ENCODE measurements at regions not wholly inside any gene's neighbourhood (a gene's known extent, or its start where the extent isn't known, plus 50 kb on each side); places are given as distances from the start of the nearest gene placed in this dataset.
A peak's percentile ranks its signal among the peaks of the same experiment; 100 is the strongest.

DNA sequence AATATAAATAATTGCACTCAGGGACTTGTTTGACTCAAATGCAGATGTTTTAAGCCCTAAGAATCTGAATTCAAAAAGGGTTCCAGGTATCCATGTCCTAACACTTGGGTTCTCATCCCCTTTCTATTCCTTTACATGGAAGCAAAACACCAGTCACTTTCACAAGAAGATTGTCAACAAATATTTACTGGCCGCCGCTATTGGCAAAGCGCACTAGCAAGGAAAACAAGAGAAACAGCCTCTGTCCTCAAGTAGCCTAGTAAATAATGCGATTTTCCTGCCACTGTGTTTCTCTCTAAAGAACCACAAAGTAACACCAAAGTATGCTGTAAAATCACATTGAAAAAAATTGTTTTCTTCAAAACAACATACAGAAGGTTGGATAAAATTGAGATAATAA is 66.7 kb upstream of the EZH2 start:
- no peak for DNase-seq (ENCODE audit: low read depth in 2 of 2)

- DNase-seq (ENCODE audit: low read depth in 2 of 2), result no peak
Measured at GRCh38 chr7:148944935-148945934, 61.1 kb upstream of the EZH2 start.

DNA sequence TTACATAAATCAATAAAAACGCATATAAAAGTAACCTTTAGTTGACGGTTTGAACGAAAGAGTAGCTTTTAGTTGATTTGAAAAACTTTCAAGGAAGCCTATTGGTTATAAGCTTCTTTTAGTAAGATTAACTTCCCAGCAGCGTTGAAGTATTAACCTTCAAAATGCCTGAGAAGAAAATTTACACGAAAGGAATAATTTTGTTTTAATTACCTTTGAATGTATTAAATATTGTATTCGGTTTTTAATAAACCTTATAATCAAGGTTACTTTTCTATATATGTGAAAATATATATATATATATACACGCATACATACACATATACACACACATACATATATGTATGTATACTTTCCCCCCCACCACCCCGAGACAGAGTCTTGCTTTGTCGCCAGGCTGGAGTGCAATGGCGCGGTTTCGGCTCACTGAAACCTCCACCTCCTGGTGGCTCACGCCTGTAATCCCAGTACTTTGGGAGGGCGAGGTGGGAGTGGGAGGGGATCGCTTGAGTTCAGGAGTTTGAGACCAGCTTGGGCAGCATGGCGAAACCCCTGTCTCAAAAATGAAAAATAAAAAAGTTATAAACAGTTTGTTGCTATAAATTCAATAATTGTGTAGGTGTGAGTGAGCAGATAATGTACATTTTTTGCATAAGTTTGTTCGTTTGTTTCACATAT is 57.6 kb upstream of the EZH2 start:
- peak; percentile 61 to 80 for DNase-seq (ENCODE audit: low read depth in 2 of 2)

DNA sequence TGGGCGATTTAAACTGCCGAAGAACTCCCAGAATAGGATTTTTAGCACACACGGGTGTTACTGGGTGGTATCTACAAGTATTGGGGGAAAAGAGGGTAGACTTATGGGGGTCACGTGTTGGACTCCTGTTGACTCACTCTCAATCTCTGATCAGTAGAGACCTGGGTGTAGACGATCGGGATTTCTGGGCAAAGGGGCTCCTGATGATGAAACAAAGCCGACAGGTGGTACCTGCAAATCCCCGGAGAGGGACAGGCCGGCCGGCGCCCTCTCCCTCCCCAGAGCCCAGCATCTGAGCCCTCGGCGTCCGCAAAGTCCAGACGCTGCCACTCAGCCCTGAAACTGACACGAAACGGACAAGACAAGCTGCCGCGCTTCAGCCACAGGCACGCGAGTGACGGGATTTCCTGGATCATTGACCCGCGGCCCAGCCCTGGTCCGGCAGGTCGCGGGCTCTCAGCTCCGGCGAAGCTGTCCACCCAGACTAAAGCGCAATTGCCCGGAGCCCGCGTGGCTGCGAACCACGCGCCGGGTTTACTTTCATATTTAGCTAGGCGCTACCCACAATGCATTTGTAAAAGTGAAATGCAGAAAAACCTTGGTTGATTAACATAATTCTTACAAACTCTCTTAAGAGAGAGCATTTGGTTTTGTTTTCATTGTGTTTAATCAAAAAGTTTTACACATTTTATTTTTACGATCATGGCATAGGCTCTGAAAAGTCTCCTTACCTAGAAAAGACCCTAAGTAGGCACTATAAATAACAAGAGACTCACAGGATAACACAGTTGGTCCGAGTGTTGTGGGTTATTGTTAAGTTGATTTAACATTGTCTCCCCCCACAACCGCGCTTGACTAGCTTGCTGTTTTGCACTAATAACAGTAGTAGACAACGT is 56.9 kb upstream of the EZH2 start:
- peak; percentile 69 to 80 for DNase-seq (ENCODE audit: low read depth in 2 of 2)

DNA sequence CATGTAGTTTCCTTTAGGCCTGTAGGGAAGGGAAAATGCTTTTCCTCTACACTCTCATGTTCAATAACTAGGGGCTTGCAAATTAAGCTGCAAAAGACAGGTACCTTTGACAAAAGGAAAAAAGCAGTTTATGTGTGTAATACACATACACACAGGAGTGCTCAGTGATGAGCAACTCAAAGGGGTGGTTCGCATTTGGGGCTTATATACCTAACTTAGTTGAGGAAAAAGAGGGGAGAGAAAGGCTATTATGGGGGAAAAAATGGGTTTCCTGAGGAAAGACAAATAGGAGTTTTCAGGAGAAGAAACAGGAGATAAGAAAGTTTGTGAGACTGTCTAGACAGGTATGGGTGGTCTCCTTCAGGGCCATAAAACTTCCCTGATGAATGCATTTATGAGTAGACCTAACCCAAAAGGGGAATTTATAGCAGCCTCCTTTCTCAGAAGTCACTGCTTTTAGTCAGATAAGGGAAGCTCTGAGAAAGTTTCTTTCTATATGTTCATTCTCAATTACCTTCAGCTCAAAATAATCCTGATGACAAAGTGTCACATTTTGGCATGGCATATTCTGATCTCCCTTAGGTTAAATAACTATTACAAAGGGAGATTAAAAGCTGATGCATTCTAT is 55.2 kb upstream of the EZH2 start:
- no peak for DNase-seq (ENCODE audit: low read depth in 2 of 2)

- DNase-seq (ENCODE audit: low read depth in 2 of 2), result no peak
Measured at GRCh38 chr7:148935451-148935850, 51.4 kb upstream of the EZH2 start.

All from dermis microvascular lymphatic vessel endothelial cell (primary cell).